ENCODE measurements at regions not wholly inside any gene's neighbourhood (a gene's known extent, or its start where the extent isn't known, plus 50 kb on each side); places are given as distances from the start of the nearest gene placed in this dataset.
"Not testable (repeated sequence)": the region's sequence is repeated elsewhere in the genome, so short reads cannot be mapped to it uniquely, and the experiment has no call there.

DNA sequence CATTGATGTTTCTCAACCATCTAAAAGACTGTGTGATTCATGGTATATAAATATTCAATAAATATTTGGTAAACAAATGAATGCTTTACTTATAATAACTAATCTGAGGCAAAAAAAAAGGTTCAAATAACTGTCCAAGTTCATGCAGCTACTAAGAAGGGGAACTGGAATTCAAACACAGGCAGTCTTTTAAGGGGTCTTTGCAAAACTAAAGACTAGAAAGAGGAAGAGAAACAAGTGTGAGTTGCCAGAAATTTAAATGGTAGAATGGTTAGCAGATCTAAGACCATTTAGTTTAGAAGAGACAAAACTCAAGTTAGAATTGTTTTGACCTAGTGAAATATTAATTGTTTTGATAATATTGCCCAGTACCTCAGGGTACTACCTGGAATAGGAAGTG is 642.0 kb upstream of the LRRN3 start:
- Histone ChIP-seq H3K27me3 (no peaks in the 10 kb centered on the region), H3K36me3 (no peaks in the 10 kb centered on the region), H3K4me3 (replicated peaks in 1 of 3) (no peak overlapping the region), H3K27ac (no peak overlapping the region), H3K9me3 (no peaks in the 10 kb centered on the region), H3K4me1 (no peaks in the 10 kb centered on the region)
- no peak for DNase-seq
- TF ChIP-seq, protein P1, sequence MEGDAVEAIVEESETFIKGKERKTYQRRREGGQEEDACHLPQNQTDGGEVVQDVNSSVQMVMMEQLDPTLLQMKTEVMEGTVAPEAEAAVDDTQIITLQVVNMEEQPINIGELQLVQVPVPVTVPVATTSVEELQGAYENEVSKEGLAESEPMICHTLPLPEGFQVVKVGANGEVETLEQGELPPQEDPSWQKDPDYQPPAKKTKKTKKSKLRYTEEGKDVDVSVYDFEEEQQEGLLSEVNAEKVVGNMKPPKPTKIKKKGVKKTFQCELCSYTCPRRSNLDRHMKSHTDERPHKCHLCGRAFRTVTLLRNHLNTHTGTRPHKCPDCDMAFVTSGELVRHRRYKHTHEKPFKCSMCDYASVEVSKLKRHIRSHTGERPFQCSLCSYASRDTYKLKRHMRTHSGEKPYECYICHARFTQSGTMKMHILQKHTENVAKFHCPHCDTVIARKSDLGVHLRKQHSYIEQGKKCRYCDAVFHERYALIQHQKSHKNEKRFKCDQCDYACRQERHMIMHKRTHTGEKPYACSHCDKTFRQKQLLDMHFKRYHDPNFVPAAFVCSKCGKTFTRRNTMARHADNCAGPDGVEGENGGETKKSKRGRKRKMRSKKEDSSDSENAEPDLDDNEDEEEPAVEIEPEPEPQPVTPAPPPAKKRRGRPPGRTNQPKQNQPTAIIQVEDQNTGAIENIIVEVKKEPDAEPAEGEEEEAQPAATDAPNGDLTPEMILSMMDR (IDR thresholded peaks at IDR 0.05) = no peak
- no peak for TF ChIP-seq POLR2A (IDR thresholded peaks at IDR 0.05)
- intact Hi-C loops (cut with DNase I) = no loop called here

- 90% methylated on average over 3 of the region's 3 CpGs for whole genome bisulfite sequencing, 2 donors
- H3K27ac ChIP-seq = no peak overlapping the region
- no peaks in the 10 kb centered on the region for H3K27me3 ChIP-seq
- no peaks in the 10 kb centered on the region for H3K9me3 ChIP-seq
- TF ChIP-seq POLR2A (IDR thresholded peaks at IDR 0.05) = no peak
- H3K36me3 ChIP-seq = no peaks in the 10 kb centered on the region
- no peak for DNase-seq
- H3K4me1 ChIP-seq = no peaks in the 10 kb centered on the region
- H3K4me3 ChIP-seq (replicated peaks in 1 of 3) = no peak overlapping the region
- intact Hi-C loops (cut with DNase I) = no loop called here
These were observed 636.2 kb upstream of the LRRN3 start for GRCh38 chr7:110454713-110455112.

- no peaks in the 10 kb centered on the region for H3K9me3 ChIP-seq
- 77 to 86% methylated on average over 2 of the region's 2 CpGs for WGBS, 2 donors
- no peaks in the 10 kb centered on the region for H3K36me3 ChIP-seq
- TF ChIP-seq POLR2A (IDR thresholded peaks at IDR 0.05) = no peak
- TF ChIP-seq, protein P1 (IDR thresholded peaks at IDR 0.05) = no peak
- no peak for DNase-seq
- H3K4me1 ChIP-seq = no peaks in the 10 kb centered on the region
- intact Hi-C loops (cut with DNase I) = no loop called here
- H3K27me3 ChIP-seq = no peaks in the 10 kb centered on the region
- no peak overlapping the region for H3K4me3 ChIP-seq (replicated peaks in 1 of 3)
- H3K27ac ChIP-seq = no peak overlapping the region
These were observed 629.3 kb upstream of the LRRN3 start for GRCh38 chr7:110461621-110462020.

DNA sequence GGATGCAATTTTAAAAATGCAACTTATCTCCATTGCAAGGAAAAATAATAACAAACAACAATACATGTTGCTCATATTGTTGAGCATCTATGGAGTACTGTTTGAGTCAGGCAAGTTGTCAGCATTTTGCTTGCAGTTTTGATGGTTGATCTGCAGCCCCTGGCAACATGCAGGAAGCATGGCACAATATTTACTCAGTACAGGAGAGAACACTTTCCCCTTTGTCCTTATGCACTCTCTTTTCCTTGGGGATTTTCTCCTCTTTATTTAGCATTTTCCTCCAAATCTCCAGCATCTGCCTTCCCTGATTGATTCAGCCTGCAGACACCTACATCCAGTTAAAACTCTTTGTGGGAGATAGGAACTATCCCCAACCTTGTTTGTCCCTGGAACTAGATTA is 620.5 kb upstream of the LRRN3 start:
- Histone ChIP-seq H3K9me3 (no peaks in the 10 kb centered on the region), H3K4me3 (replicated peaks in 1 of 3) (no peak overlapping the region), H3K27ac (no peak overlapping the region), H3K27me3 (no peaks in the 10 kb centered on the region), H3K4me1 (no peaks in the 10 kb centered on the region), H3K36me3 (no peaks in the 10 kb centered on the region)
- DNase-seq = no peak
- no peak for TF ChIP-seq POLR2A (IDR thresholded peaks at IDR 0.05)
- TF ChIP-seq, protein P1 (IDR thresholded peaks at IDR 0.05) = no peak
- intact Hi-C loops (cut with DNase I) = no loop called here

DNA sequence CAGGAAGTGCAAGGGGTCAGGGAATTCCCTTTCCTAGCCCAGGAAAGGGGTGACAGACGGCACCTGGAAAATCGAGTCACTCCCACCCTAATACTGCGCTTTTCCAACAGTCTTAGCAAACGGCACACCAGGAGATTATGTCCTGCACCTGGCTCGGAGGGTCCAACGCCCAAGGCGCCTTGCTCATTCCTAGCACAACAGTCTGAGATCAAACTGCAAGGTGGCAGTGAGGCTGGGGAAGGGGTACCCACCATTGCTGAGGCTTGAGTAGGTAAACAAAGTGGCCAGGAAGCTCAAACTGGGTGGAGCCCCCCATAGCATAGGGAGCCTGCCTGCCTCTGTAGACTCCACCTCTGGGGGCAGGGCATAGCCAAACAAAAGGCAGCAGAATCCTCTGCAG is 618.5 kb upstream of the LRRN3 start:
- H3K9me3 ChIP-seq; H3K27ac ChIP-seq; H3K4me3 ChIP-seq (replicated peaks in 1 of 3); H3K27me3 ChIP-seq; H3K4me1 ChIP-seq; intact Hi-C loops (cut with DNase I); DNase-seq; H3K36me3 ChIP-seq: not testable (repeated sequence)
- 87 to 90% methylated on average over 7 of the region's 7 CpGs for WGBS, 2 donors

DNA sequence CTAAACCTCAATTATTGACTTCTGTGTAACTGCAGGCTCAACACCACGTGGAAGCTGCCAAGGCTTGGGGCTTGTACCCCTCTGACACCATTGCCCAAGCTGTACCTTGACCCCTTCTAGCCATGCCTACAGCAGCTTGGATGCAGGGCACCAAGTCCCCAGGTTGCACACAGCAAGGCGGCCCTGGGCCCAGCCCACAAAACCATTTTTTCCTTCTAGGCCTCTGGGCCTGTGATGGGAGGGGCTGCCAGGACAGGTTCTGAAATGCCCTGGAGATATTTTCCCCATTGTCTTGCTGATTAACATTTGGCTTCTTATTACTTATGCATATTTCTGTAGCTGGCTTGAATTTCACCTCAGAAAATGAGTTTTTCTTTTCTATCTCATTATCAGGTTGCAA is 610.0 kb upstream of the LRRN3 start:
- no peak for TF ChIP-seq POLR2A (IDR thresholded peaks at IDR 0.05)
- TF ChIP-seq, protein P1 (IDR thresholded peaks at IDR 0.05) = no peak
- Histone ChIP-seq H3K9me3 (no peaks in the 10 kb centered on the region), H3K4me1 (no peaks in the 10 kb centered on the region), H3K27me3 (no peaks in the 10 kb centered on the region), H3K36me3 (no peaks in the 10 kb centered on the region), H3K4me3 (replicated peaks in 1 of 3) (no peak overlapping the region), H3K27ac (no peak overlapping the region)
- no peak for DNase-seq
- WGBS, 2 donors = 91 to 93% methylated on average over 1 to 2 of the region's 2 CpGs
- intact Hi-C loops (cut with DNase I) = no loop called here

Data from thyroid gland (tissue), 4 donors.